Heart right ventricle (tissue), 16 donors: ENCODE measurements at regions not wholly inside any gene's neighbourhood (a gene's known extent, or its start where the extent isn't known, plus 50 kb on each side); places are given as distances from the start of the nearest gene placed in this dataset.
A peak's percentile ranks its signal among the peaks of the same experiment; 100 is the strongest.

Experiments
- ATAC-seq, 8 donors: fragments of 200-7000 bp; cut with Tn5 transposase; one replicate each; pipeline ENCODE4 v1.9.1; 2020; ENCODE audit warnings: mild to moderate bottlenecking in 8 of 8, moderate library complexity in 8 of 8, moderate number of reproducible peaks in 1 of 8
- DNase-seq, 2 donors: peaks; one replicate each; pipeline ENCODE4 v3.0.0-alpha.2; 2020
- H3K27ac ChIP-seq, 10 donors: fragments of 200-600 bp; sonication (generic) in 2 of 10; one replicate each; pipeline versions ENCODE4 v1.5.0 to v1.8.0; 2020 to 2022; ENCODE audit warnings: mild to moderate bottlenecking in 3 of 10
- H3K27me3 ChIP-seq, 7 donors: fragments of 200-600 bp; one replicate each; pipeline ENCODE4 v1.8.0; 2021 to 2022; ENCODE audit warnings: mild to moderate bottlenecking in 2 of 7
- H3K36me3 ChIP-seq, 9 donors: fragments of 200-600 bp; sonication (generic) in 1 of 9; one replicate each; pipeline versions ENCODE4 v1.5.0 to v1.8.0; 2020 to 2022; ENCODE audit warnings: mild to moderate bottlenecking in 2 of 9
- H3K4me1 ChIP-seq, 9 donors: fragments of 200-600 bp; sonication (generic) in 1 of 9; one replicate each; pipeline versions ENCODE4 v1.5.0 to v1.8.0; 2020 to 2022; ENCODE audit warnings: mild to moderate bottlenecking in 4 of 9
- H3K4me3 ChIP-seq, 10 donors: fragments of 200-600 bp; sonication (generic) in 2 of 10; one replicate each; pipeline versions ENCODE4 v1.5.0 to v1.8.0; 2020 to 2022; ENCODE audit warnings: mild to moderate bottlenecking in 7 of 10, moderate library complexity in 2 of 10
- H3K9me3 ChIP-seq, 11 donors: fragments of 200-600 bp in 10 of 11; sonication (generic) in 2 of 11; one replicate each; pipeline versions ENCODE4 v1.5.0 to v1.8.0; 2013 to 2022; ENCODE audit warnings: mild to moderate bottlenecking in 2 of 11, control low read depth in 1 of 11, moderate library complexity in 1 of 11
- CTCF ChIP-seq, 9 donors: fragments of 200-600 bp; sonication (generic) in 2 of 9; IDR thresholded peaks; one replicate each; pipeline versions ENCODE4 v1.5.0 to v1.8.0; 2021 to 2022; ENCODE audit warnings: antibody characterized with exemption in 9 of 9, mild to moderate bottlenecking in 5 of 9, moderate library complexity in 1 of 9
- WGBS, 2 donors: extraction: QIAGEN DNeasy Blood & Tissue Kit; methylation state at CpG; one replicate each; pipeline ENCODE4 v1.1.7; 2013; ENCODE audit warnings: inconsistent platforms in 1 of 2; 5-methylcytosine and 5-hydroxymethylcytosine counted together
- intact Hi-C, 10 donors: fragments of 100-400 bp; cut with DNase I; formaldehyde crosslinking; loops; one replicate each; pipeline versions ENCODE4 v1.11.1 to v1.14.2; 2022
- donor health status: Arrhythmogenic right ventricular cardiomyopathy.
- donor health status: ischemic (EF 13 %, LVEDD 7.1; RV severe dilation, severe dysfunction).
- donor health status: healthy with polysubstance abuse.
- donor health status: DM: no; HTN: yes; CAD: no.
- donor health status: DM: no; HTN: no; CAD: no.
- donor health status: ischemic (EF 25% LVEDD 6.9; RV normal size, moderate dysfunction).
- donor health status: ischemic (EF 25% LVEDD 5.7; RV mildly dilated, moderate dysfunction).
- donor health status: healthy.
- donor health status: DM: yes; HTN: yes; CAD: no.
- donor health status: Ischemic cardiomyopathy.
- donor health status: ischemic (EF 35%, LVEDD 5.7; RV mildly dilated, moderate dysfunction).
- donor health status: nonischemic (EF 11% LVEDD 7.7; RV severe dilation, severe dysfunction).
- donor health status: DM: yes; HTN: yes; CAD: no.
- donor health status: PGD.
- donor health status: ischemic (EF 29% LVEDD 5.4; RV normal size, mild dysfunction).
- donor health status: nonischemic (EF 23%, LVEDD 6.1; RV moderate dilation, normal function).

GRCh38 chr3:182671541-182671940, 121.8 kb upstream of the ATP11B start:
- H3K4me1 ChIP-seq, result no peaks in the 10 kb centered on the region
- no peak for DNase-seq
- intact Hi-C loops, result no loop called here
- no peak for TF ChIP-seq CTCF (IDR thresholded peaks at IDR 0.05)
- 53 to 73% methylated on average over 2 of the region's 2 CpGs for WGBS, 2 donors
- H3K4me3 ChIP-seq, result no peak overlapping the region
- H3K36me3 ChIP-seq, result no peaks in the 10 kb centered on the region
- H3K27me3 ChIP-seq, result peaks cover 0 to 44% (median 34%) of the 10 kb centered on the region in 7 donors
- no peak overlapping the region for H3K27ac ChIP-seq
- no peaks in the 10 kb centered on the region for H3K9me3 ChIP-seq
- ATAC-seq, result no peak

GRCh38 chr3:182671942-182672341, 121.4 kb upstream of the ATP11B start:
- no peak for TF ChIP-seq CTCF (IDR thresholded peaks at IDR 0.05)
- H3K27me3 ChIP-seq, result peaks cover 0 to 46% (median 34%) of the 10 kb centered on the region in 7 donors
- H3K27ac ChIP-seq, result no peak overlapping the region
- intact Hi-C loops, result no loop called here
- no peaks in the 10 kb centered on the region for H3K9me3 ChIP-seq
- H3K4me1 ChIP-seq, result no peaks in the 10 kb centered on the region
- H3K36me3 ChIP-seq, result no peaks in the 10 kb centered on the region
- WGBS, 2 donors, result 47 to 64% methylated on average over 5 of the region's 5 CpGs
- ATAC-seq (no peak), DNase-seq (no peak)
- no peak overlapping the region for H3K4me3 ChIP-seq

- H3K27me3 ChIP-seq, result peaks cover 0 to 50% (median 46%) of the 10 kb centered on the region in 7 donors
- no peaks in the 10 kb centered on the region for H3K9me3 ChIP-seq
- no peak for TF ChIP-seq CTCF (IDR thresholded peaks at IDR 0.05)
- ATAC-seq (no peak), DNase-seq (no peak)
- WGBS, 2 donors, result 71 to 73% methylated on average over 3 of the region's 3 CpGs
- H3K27ac ChIP-seq, result no peak overlapping the region
- H3K36me3 ChIP-seq, result no peaks in the 10 kb centered on the region
- no peaks in the 10 kb centered on the region for H3K4me1 ChIP-seq
- intact Hi-C loops, result no loop called here
- H3K4me3 ChIP-seq, result no peak overlapping the region
Measured at GRCh38 chr3:182673336-182673735, 120.0 kb upstream of the ATP11B start.

- no peaks in the 10 kb centered on the region for H3K36me3 ChIP-seq
- H3K9me3 ChIP-seq, result no peaks in the 10 kb centered on the region
- peak in 5 of 9 donors; percentile 15 to 49 (median 42) for TF ChIP-seq CTCF (IDR thresholded peaks at IDR 0.05)
- DNase-seq (peak; percentile 15 to 47), ATAC-seq (peak; percentile 52 to 83 (median 78))
- H3K27ac ChIP-seq, result peak overlapping the region in 1 of 10 donors; percentile 17
- intact Hi-C loops, result loop anchor here (1.0 to 10.0 kb wide), 8 partner anchors 970 to 1470 kb away; partner anchors contain the start of gene SOX2 (in 2 of the 10)
- peaks cover 0 to 75% (median 49%) of the 10 kb centered on the region in 7 donors for H3K27me3 ChIP-seq
- peak overlapping the region; percentile 31 to 63 (median 60) for H3K4me3 ChIP-seq
- peaks cover 0 to 17% (median 6%) of the 10 kb centered on the region in 9 donors for H3K4me1 ChIP-seq
- 1 to 2% methylated on average over 80 of the region's 80 CpGs for WGBS, 2 donors
Measured at GRCh38 chr3:182682263-182683241, 110.8 kb upstream of the ATP11B start.
